ENCODE measurements at regions not wholly inside any gene's neighbourhood (a gene's known extent, or its start where the extent isn't known, plus 50 kb on each side); places are given as distances from the start of the nearest gene placed in this dataset.

GRCh38 chr9:107431461-107431860 is 58.1 kb downstream of the KLF4 start:
- intact Hi-C loops (cut with micrococcal nuclease) = no loop called here
- Mint-ChIP-seq H3K4me3 (no peak overlapping the region), H3K27ac (no peak overlapping the region), H3K9me3 (no peaks in the 10 kb centered on the region), H3K36me3 (no peaks in the 10 kb centered on the region), H3K4me1 (no peaks in the 10 kb centered on the region), H3K27me3 (peaks cover under 1 to 17% (median 15%) of the 10 kb centered on the region in 5 donors)
- no peak overlapping the region for H3K27ac ChIP-seq (ENCODE audit: low read depth, low read length)
- no peaks in the 10 kb centered on the region for H3K27me3 ChIP-seq (ENCODE audit: control insufficient read depth in 2 of 2, insufficient read depth in 2 of 2, low read length in 2 of 2)
- no peaks in the 10 kb centered on the region for H3K4me1 ChIP-seq (ENCODE audit: control insufficient read depth in 2 of 2, insufficient read depth in 2 of 2, low read length in 2 of 2)
- ChIA-PET POLR2A (no interaction called here), CTCF (no interaction called here)
- DNase-seq (no peak), ATAC-seq (no peak)
- no peaks in the 10 kb centered on the region for H3K9me3 ChIP-seq (ENCODE audit: control insufficient read depth in 2 of 3, low read length in 3 of 3)
- no peak overlapping the region for H3K4me3 ChIP-seq (ENCODE audit: low read length)
- H3K36me3 ChIP-seq (ENCODE audit: control insufficient read depth in 2 of 3, insufficient read depth in 3 of 3, low read length in 3 of 3) = no peaks in the 10 kb centered on the region

GRCh38 chr9:107430071-107430470 is 59.5 kb downstream of the KLF4 start:
- no peak overlapping the region for H3K4me3 Mint-ChIP-seq
- H3K27ac ChIP-seq (ENCODE audit: low read depth, low read length) = no peak overlapping the region
- H3K27me3 ChIP-seq (ENCODE audit: control insufficient read depth in 2 of 2, insufficient read depth in 2 of 2, low read length in 2 of 2) = no peaks in the 10 kb centered on the region
- H3K36me3 ChIP-seq (ENCODE audit: control insufficient read depth in 2 of 3, insufficient read depth in 3 of 3, low read length in 3 of 3) = no peaks in the 10 kb centered on the region
- H3K4me1 ChIP-seq (ENCODE audit: control insufficient read depth in 2 of 2, insufficient read depth in 2 of 2, low read length in 2 of 2) = peaks cover 0 to 2% of the 10 kb centered on the region in 2 donors
- ATAC-seq (no peak), DNase-seq (no peak)
- no peaks in the 10 kb centered on the region for H3K9me3 ChIP-seq (ENCODE audit: control insufficient read depth in 2 of 3, low read length in 3 of 3)
- peaks cover 0 to 5% (median 2%) of the 10 kb centered on the region in 7 donors for H3K4me1 Mint-ChIP-seq
- ChIA-PET CTCF (interaction anchor here (0.5 kb wide), 1 partner anchor 83 kb away, joined by 4 read pairs; no protein-coding TSS in a partner anchor), POLR2A (no interaction called here)
- intact Hi-C loops (cut with micrococcal nuclease) = no loop called here
- H3K4me3 ChIP-seq (ENCODE audit: low read length) = no peak overlapping the region
- no peaks in the 10 kb centered on the region for H3K36me3 Mint-ChIP-seq
- H3K27me3 Mint-ChIP-seq = peaks cover 0 to 14% (median 11%) of the 10 kb centered on the region in 5 donors
- no peak overlapping the region for H3K27ac Mint-ChIP-seq
- no peaks in the 10 kb centered on the region for H3K9me3 Mint-ChIP-seq

GRCh38 chr9:107426126-107426525 is 63.4 kb downstream of the KLF4 start:
- Histone ChIP-seq H3K27ac (ENCODE audit: low read depth, low read length) (no peak overlapping the region), H3K4me3 (ENCODE audit: low read length) (no peak overlapping the region), H3K4me1 (ENCODE audit: control insufficient read depth in 2 of 2, insufficient read depth in 2 of 2, low read length in 2 of 2) (peaks cover 0 to 4% of the 10 kb centered on the region in 2 donors), H3K9me3 (ENCODE audit: control insufficient read depth in 2 of 3, low read length in 3 of 3) (no peaks in the 10 kb centered on the region), H3K27me3 (ENCODE audit: control insufficient read depth in 2 of 2, insufficient read depth in 2 of 2, low read length in 2 of 2) (no peaks in the 10 kb centered on the region), H3K36me3 (ENCODE audit: control insufficient read depth in 2 of 3, insufficient read depth in 3 of 3, low read length in 3 of 3) (no peaks in the 10 kb centered on the region)
- Mint-ChIP-seq H3K4me1 (peaks cover 0 to 8% (median 5%) of the 10 kb centered on the region in 7 donors), H3K27me3 (peaks cover 0 to 32% (median 16%) of the 10 kb centered on the region in 5 donors), H3K4me3 (peak overlapping the region in 3 of 10 donors; percentile 9 to 57 (median 21)), H3K36me3 (no peaks in the 10 kb centered on the region), H3K9me3 (no peaks in the 10 kb centered on the region), H3K27ac (no peak overlapping the region)
- ATAC-seq (no peak), DNase-seq (no peak)
- CTCF ChIA-PET = interaction anchor here (0.6 kb wide), 1 partner anchor 13 kb away, joined by 3 read pairs; no protein-coding TSS in a partner anchor
- intact Hi-C loops (cut with micrococcal nuclease) = no loop called here
- POLR2A ChIA-PET = no interaction called here

- Mint-ChIP-seq H3K4me3 (peak overlapping the region; percentile 9 to 74 (median 49)), H3K27me3 (peaks cover 0 to 35% (median 13%) of the 10 kb centered on the region in 5 donors), H3K4me1 (peaks cover 0 to 8% (median 5%) of the 10 kb centered on the region in 7 donors), H3K9me3 (no peaks in the 10 kb centered on the region), H3K36me3 (no peaks in the 10 kb centered on the region), H3K27ac (no peak overlapping the region)
- ChIA-PET POLR2A (no interaction called here), CTCF (interaction anchor here (0.6 to 0.7 kb wide), 2 partner anchors 12 to 189 kb away, joined by 3 to 4 read pairs; no protein-coding TSS in a partner anchor)
- no peaks in the 10 kb centered on the region for H3K36me3 ChIP-seq (ENCODE audit: control insufficient read depth in 2 of 3, insufficient read depth in 3 of 3, low read length in 3 of 3)
- H3K4me1 ChIP-seq (ENCODE audit: control insufficient read depth in 2 of 2, insufficient read depth in 2 of 2, low read length in 2 of 2) = peaks cover 0 to 4% of the 10 kb centered on the region in 2 donors
- DNase-seq = peak in 6 of 9 donors; percentile 8 to 63 (median 35)
- no peaks in the 10 kb centered on the region for H3K9me3 ChIP-seq (ENCODE audit: control insufficient read depth in 2 of 3, low read length in 3 of 3)
- H3K27me3 ChIP-seq (ENCODE audit: control insufficient read depth in 2 of 2, insufficient read depth in 2 of 2, low read length in 2 of 2) = no peaks in the 10 kb centered on the region
- peak overlapping the region; percentile 24 for H3K4me3 ChIP-seq (ENCODE audit: low read length)
- peak; percentile 72 for ATAC-seq
- H3K27ac ChIP-seq (ENCODE audit: low read depth, low read length) = no peak overlapping the region
- intact Hi-C loops (cut with micrococcal nuclease) = no loop called here
Measured at GRCh38 chr9:107425101-107426025, 64.2 kb downstream of the KLF4 start.

GRCh38 chr9:107423540-107423939 is 66.0 kb downstream of the KLF4 start:
- POLR2A ChIA-PET = no interaction called here
- Histone ChIP-seq H3K27me3 (ENCODE audit: control insufficient read depth in 2 of 2, insufficient read depth in 2 of 2, low read length in 2 of 2) (no peaks in the 10 kb centered on the region), H3K9me3 (ENCODE audit: control insufficient read depth in 2 of 3, low read length in 3 of 3) (no peaks in the 10 kb centered on the region), H3K4me1 (ENCODE audit: control insufficient read depth in 2 of 2, insufficient read depth in 2 of 2, low read length in 2 of 2) (peaks cover 0 to 4% of the 10 kb centered on the region in 2 donors), H3K27ac (ENCODE audit: low read depth, low read length) (no peak overlapping the region), H3K4me3 (ENCODE audit: low read length) (no peak overlapping the region), H3K36me3 (ENCODE audit: control insufficient read depth in 2 of 3, insufficient read depth in 3 of 3, low read length in 3 of 3) (no peaks in the 10 kb centered on the region)
- CTCF ChIA-PET = no interaction called here
- H3K36me3 Mint-ChIP-seq = no peaks in the 10 kb centered on the region
- no peaks in the 10 kb centered on the region for H3K9me3 Mint-ChIP-seq
- intact Hi-C loops (cut with micrococcal nuclease) = no loop called here
- peaks cover 0 to 30% (median 13%) of the 10 kb centered on the region in 5 donors for H3K27me3 Mint-ChIP-seq
- H3K27ac Mint-ChIP-seq = no peak overlapping the region
- DNase-seq = no peak
- H3K4me3 Mint-ChIP-seq = peak overlapping the region in 1 of 10 donors; percentile 15
- H3K4me1 Mint-ChIP-seq = peaks cover 0 to 8% (median 5%) of the 10 kb centered on the region in 7 donors
- no peak for ATAC-seq

GRCh38 chr9:107422189-107423185 is 67.1 kb downstream of the KLF4 start:
- ATAC-seq (peak; percentile 71), DNase-seq (peak in 1 of 9 donors; percentile 4)
- Mint-ChIP-seq H3K9me3 (no peaks in the 10 kb centered on the region), H3K36me3 (no peaks in the 10 kb centered on the region), H3K27me3 (peaks cover 0 to 30% (median 13%) of the 10 kb centered on the region in 5 donors), H3K4me3 (no peak overlapping the region), H3K27ac (no peak overlapping the region), H3K4me1 (peaks cover 0 to 8% (median 5%) of the 10 kb centered on the region in 7 donors)
- Histone ChIP-seq H3K27ac (ENCODE audit: low read depth, low read length) (no peak overlapping the region), H3K36me3 (ENCODE audit: control insufficient read depth in 2 of 3, insufficient read depth in 3 of 3, low read length in 3 of 3) (no peaks in the 10 kb centered on the region), H3K4me1 (ENCODE audit: control insufficient read depth in 2 of 2, insufficient read depth in 2 of 2, low read length in 2 of 2) (peaks cover 0 to 4% of the 10 kb centered on the region in 2 donors), H3K27me3 (ENCODE audit: control insufficient read depth in 2 of 2, insufficient read depth in 2 of 2, low read length in 2 of 2) (no peaks in the 10 kb centered on the region), H3K9me3 (ENCODE audit: control insufficient read depth in 2 of 3, low read length in 3 of 3) (no peaks in the 10 kb centered on the region), H3K4me3 (ENCODE audit: low read length) (no peak overlapping the region)
- ChIA-PET POLR2A (no interaction called here), CTCF (no interaction called here)
- intact Hi-C loops (cut with micrococcal nuclease) = no loop called here

All from naive thymus-derived CD4-positive, alpha-beta T cell (primary cell).